HG02642 (cell line): ENCODE measurements at regions not wholly inside any gene's neighbourhood (a gene's known extent, or its start where the extent isn't known, plus 50 kb on each side); places are given as distances from the start of the nearest gene placed in this dataset.

Source experiments
- ATAC-seq: cut with Tn5 transposase; IDR thresholded peaks from one replicate; pipeline ENCODE4 v1.9.1; 2021; ENCODE audit warnings: mild to moderate bottlenecking; ENCODE audit not compliant: unreplicated experiment, poor library complexity

DNA sequence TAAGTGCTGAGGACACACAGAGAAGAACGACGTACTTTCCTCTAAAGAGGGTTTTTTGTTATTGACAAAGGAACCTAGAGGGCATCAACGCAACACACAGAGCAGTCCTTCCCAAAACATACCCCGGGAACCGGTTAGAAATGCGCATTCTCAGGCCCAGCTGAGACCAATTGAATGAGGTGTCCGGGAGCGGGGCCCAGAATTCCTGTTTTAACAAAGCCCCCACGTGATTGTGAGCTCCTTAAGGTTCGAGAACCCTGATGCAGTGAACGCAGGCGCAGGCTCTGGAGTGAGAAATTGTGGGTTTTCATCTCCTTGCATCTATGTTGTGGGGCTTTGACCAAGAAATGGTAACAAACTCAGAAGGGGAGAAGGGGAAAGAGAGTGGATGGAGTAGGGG lies 51.0 kb upstream of the TBX3 start:
- ATAC-seq: no peak

DNA sequence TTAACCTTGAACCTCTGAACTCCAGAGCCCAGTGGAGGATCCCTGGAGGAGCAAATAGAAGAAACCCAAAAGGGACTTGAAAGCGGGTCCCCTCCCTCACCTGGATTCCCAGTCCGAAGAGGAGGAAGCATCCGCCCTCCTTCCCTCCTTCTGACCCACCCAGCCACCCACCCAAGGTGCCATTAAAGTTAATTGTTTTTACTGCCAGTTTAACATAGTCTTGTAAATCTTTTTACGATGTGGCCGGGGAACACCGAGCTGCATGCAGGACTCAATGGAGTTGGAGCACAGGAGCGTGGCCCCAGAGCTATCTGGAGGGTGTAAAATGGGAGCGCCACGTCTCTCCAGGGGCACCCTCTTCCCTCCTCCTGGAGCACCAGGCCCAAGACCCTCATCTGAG lies 49.9 kb upstream of the TBX3 start:
- ATAC-seq: no peak
